ENCODE measurements at regions not wholly inside any gene's neighbourhood (a gene's known extent, or its start where the extent isn't known, plus 50 kb on each side); places are given as distances from the start of the nearest gene placed in this dataset.
A peak's percentile ranks its signal among the peaks of the same experiment; 100 is the strongest.
"Not testable (repeated sequence)": the region's sequence is repeated elsewhere in the genome, so short reads cannot be mapped to it uniquely, and the experiment has no call there.

GRCh38 chr11:86166287-86166686 lies 78.3 kb upstream of the EED start:
- DNase-seq: not testable (repeated sequence)

GRCh38 chr11:86164106-86164505 lies 80.4 kb upstream of the EED start:
- no peak for DNase-seq

GRCh38 chr11:86163221-86163876 lies 81.2 kb upstream of the EED start:
- DNase-seq: not testable (repeated sequence)

DNA sequence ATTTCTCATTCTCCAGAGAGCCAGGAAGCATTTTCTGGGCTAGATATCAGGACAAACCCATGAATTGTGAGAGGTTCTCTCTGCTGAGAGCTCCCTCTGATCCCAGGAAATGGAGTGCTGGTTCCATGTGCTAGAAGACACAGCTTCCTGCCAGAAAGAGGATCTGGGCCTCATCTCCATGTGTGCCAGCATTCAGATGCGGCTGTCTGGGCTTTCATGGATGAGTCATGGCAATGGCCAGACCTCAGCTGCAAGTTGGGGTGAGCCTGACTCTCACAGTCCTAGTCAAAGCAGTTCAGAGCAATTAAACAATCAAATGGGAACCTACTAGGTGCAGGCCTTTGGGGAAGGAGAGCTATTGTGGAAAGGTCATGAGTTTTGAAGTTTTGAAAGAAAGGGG lies 82.3 kb upstream of the EED start:
- DNase-seq: no peak

- DNase-seq: no peak
These were observed 82.7 kb upstream of the EED start for GRCh38 chr11:86161837-86162236.

GRCh38 chr11:86161336-86161735 lies 83.2 kb upstream of the EED start:
- DNase-seq: no peak

GRCh38 chr11:86160541-86161149 lies 83.9 kb upstream of the EED start:
- peak; percentile 63 for DNase-seq

DNA sequence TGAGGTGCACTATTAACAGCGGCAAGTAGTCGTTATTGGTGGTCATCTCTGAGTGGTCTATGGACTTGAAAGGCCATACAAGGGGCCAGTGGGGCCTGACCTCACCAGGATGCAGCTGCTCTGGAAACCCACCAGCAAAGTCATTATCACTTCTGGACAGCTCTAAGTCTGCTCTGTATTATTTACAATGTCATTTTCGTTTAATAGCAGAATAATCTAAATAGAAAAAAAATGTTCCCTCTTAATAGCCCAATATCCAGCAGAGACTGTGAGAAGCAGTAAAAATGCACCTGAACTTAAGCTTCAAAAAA lies 85.0 kb upstream of the EED start:
- DNase-seq: no peak

GRCh38 chr11:86158704-86159580 lies 85.6 kb upstream of the EED start:
- DNase-seq: no peak

GRCh38 chr11:86157797-86158378 lies 86.7 kb upstream of the EED start:
- no peak for DNase-seq

GRCh38 chr11:86156397-86156955 lies 87.6 kb upstream of the PICALM start:
- DNase-seq: no peak

GRCh38 chr11:86155200-86155844 lies 86.4 kb upstream of the PICALM start:
- DNase-seq: no peak

DNA sequence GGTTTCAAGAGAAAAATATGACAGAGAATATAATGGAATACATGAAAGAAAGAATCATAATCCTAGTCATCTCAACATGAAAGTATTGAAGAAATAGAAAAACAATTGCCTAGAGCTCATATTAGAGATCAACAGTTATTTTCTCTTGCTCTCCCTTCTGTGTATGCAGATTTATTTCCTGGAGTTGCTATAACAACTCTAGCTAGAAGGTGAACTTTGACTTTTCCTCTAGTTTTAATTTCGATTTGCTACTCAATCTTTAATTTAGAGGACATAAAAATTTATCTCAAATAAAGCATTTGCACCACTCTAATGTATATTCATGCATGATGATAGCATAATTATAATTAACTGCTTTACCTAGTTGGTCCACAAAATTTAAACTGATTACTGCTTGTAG lies 84.6 kb upstream of the PICALM start:
- DNase-seq: no peak

GRCh38 chr11:86152901-86153300 lies 84.0 kb upstream of the PICALM start:
- DNase-seq: no peak

GRCh38 chr11:86152006-86152862 lies 83.3 kb upstream of the PICALM start:
- no peak for DNase-seq

DNA sequence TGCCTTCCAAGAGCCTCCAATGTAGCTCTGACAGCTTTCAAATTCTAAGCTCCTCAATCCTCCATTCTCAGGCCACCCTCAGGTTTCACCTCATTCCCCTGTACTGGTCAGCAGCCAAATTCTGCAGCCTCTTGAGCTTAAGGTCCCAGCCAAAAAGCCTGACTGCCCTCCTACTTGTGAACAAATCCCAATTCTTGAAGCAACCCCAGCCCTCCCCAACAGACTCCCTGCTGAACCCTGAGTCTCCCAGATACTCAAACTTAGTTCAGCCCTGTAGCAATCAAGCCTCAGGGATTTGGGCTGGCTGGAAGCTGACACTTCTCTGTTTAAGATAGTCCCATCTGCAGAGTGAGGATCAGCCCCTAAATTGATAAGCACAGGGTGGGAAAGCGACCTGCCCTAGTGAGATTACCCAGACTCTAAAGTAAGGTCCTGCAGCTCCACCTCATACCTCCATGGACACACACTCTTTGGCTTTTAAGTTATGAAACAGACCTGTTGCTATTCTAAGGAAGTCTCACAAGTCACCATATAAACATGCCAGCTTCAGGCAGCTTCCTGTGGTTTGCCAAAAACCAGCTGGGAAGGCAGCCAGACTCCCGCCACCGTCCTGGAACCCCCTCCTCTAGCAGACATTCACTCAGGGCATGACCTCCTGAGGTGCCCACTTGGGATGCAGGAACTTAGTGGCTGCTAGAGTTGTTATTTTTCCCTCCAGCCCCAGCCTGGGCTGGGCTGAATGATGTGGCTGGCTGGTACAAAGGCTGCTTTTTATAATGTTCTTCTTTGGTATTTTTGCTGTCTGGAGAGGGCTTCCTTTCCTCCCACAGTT lies 82.5 kb upstream of the PICALM start:
- no peak for DNase-seq

DNA sequence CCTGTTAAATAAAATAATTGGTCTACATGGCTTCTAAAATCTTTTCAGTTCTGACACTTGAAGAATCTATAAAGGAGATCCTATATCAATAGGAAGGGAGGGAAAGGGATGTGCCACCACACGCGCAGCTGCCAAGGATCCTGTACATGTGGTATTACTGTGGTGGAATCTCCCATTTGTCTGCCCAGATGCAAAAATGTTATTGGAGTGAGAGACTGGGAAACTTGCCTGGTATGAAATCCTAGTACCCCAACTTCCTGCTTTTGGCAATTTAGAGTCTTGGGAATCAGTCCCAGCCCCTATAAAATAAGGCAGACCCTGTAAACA lies 81.9 kb upstream of the PICALM start:
- no peak for DNase-seq

DNA sequence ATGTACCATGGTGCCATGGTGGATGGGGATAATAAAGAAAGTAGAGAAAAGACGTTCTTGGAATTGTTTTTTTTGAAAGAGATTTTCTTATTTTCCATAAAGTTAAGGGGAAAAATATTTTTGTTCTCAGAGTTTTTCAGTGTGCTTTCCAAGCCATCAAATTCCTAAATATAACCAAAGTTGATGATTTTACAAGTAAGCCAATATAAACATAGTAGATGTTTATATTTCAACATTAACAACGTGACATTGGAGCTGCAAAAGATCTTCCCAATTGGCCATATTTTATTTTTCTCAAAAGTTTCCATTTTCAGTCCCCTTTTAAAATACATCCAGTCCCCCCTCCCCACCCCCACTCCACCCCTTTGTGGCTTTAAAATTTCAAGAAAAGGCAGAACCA lies 80.9 kb upstream of the PICALM start:
- DNase-seq: no peak

DNA sequence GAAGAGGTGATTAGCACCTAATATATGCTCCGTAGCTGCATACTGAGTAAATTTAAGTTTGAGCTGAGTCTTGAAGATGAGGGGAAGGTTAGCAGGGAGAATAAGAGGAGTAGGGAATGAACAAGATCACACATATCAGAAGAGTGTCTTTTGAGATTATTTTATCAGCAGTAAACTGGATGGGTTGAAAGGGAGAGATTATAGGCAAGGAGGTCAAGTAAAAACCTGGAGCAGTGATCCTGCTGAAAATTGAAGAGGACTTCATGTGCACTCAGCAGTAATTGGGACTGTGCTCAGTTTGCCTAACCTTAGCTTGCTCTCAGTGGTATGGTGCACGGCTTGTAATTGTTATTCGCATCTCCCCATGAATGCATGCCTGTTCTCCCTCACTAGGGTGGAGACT lies 79.5 kb upstream of the PICALM start:
- DNase-seq: no peak

DNA sequence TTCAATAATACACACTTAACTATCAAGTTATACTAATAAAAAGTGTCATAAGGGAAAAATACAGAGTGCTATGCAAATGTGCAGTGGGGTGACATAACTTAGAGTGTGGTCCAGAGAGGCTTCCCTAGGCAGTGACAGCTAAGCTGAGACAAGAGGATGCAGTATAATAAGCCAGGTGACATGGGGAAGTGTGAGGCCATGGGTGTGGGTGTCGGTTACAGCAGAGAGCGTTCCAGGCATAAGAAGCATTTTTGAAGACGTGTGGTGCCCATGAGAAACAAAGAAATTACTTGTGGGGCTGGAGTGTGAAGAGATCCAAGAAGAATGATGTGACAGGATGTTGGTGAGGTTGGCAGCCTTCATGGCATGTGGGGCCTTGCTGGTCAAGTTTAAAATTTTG lies 78.1 kb upstream of the PICALM start:
- no peak for DNase-seq

Data from NCI-H2029 (cell line).